ENCODE measurements at regions not wholly inside any gene's neighbourhood (a gene's known extent, or its start where the extent isn't known, plus 50 kb on each side); places are given as distances from the start of the nearest gene placed in this dataset.

- no peaks in the 10 kb centered on the region for H3K36me3 ChIP-seq
- peaks cover 0 to 9% (median 0%) of the 10 kb centered on the region in 11 donors for H3K9me3 ChIP-seq
- WGBS, 2 donors, result 87 to 89% methylated on average over 24 of the region's 24 CpGs
- no peak overlapping the region for H3K4me3 ChIP-seq
- no peak overlapping the region for H3K27ac ChIP-seq
- DNase-seq (no peak), ATAC-seq (no peak)
- no peaks in the 10 kb centered on the region for H3K27me3 ChIP-seq
- H3K4me1 ChIP-seq, result no peaks in the 10 kb centered on the region
- intact Hi-C loops (cut with DNase I), result no loop called here
- TF ChIP-seq CTCF (IDR thresholded peaks at IDR 0.05), result no peak
Measured at GRCh38 chr9:30758726-30759446, 1625.6 kb upstream of the ACO1 start.

GRCh38 chr9:30765318-30765717, 1619.1 kb upstream of the ACO1 start:
- Histone ChIP-seq H3K4me3 (no peak overlapping the region), H3K27ac (no peak overlapping the region), H3K9me3 (no peaks in the 10 kb centered on the region), H3K27me3 (no peaks in the 10 kb centered on the region), H3K36me3 (no peaks in the 10 kb centered on the region), H3K4me1 (no peaks in the 10 kb centered on the region)
- DNase-seq (no peak), ATAC-seq (no peak)
- WGBS, 2 donors, result 89 to 91% methylated on average over 2 of the region's 2 CpGs
- intact Hi-C loops (cut with DNase I), result no loop called here
- TF ChIP-seq CTCF (IDR thresholded peaks at IDR 0.05), result no peak

- no peak for DNase-seq
- Histone ChIP-seq H3K9me3 (peaks cover 0 to 3% (median 0%) of the 10 kb centered on the region in 11 donors), H3K27ac (no peak overlapping the region), H3K27me3 (no peaks in the 10 kb centered on the region), H3K36me3 (no peaks in the 10 kb centered on the region), H3K4me1 (no peaks in the 10 kb centered on the region), H3K4me3 (no peak overlapping the region)
- intact Hi-C loops (cut with DNase I), result loop anchor here in 1 of 10 donors (10.0 kb wide), 1 partner anchor 56 kb away; no protein-coding TSS in a partner anchor
- no peak for TF ChIP-seq CTCF (IDR thresholded peaks at IDR 0.05)
- ATAC-seq, result no peak
Measured at GRCh38 chr9:30771163-30771708, 1613.2 kb upstream of the ACO1 start.

GRCh38 chr9:30771760-30772159, 1612.7 kb upstream of the ACO1 start:
- Histone ChIP-seq H3K4me1 (no peaks in the 10 kb centered on the region), H3K27ac (no peak overlapping the region), H3K27me3 (no peaks in the 10 kb centered on the region), H3K9me3 (peaks cover 0 to 6% (median 0%) of the 10 kb centered on the region in 11 donors), H3K36me3 (no peaks in the 10 kb centered on the region), H3K4me3 (no peak overlapping the region)
- 36 to 42% methylated on average over 2 of the region's 2 CpGs for WGBS, 2 donors
- no peak for ATAC-seq
- intact Hi-C loops (cut with DNase I), result loop anchor here in 1 of 10 donors (10.0 kb wide), 1 partner anchor 57 kb away; no protein-coding TSS in a partner anchor
- DNase-seq, result no peak
- TF ChIP-seq CTCF (IDR thresholded peaks at IDR 0.05), result no peak
